ENCODE measurements at regions not wholly inside any gene's neighbourhood (a gene's known extent, or its start where the extent isn't known, plus 50 kb on each side); places are given as distances from the start of the nearest gene placed in this dataset.
A peak's percentile ranks its signal among the peaks of the same experiment; 100 is the strongest.

GRCh38 chr5:30197662-30198061, 995.8 kb upstream of the CDH6 start:
- H2AFZ ChIP-seq (ENCODE audit: low read length) = no peak overlapping the region

DNA sequence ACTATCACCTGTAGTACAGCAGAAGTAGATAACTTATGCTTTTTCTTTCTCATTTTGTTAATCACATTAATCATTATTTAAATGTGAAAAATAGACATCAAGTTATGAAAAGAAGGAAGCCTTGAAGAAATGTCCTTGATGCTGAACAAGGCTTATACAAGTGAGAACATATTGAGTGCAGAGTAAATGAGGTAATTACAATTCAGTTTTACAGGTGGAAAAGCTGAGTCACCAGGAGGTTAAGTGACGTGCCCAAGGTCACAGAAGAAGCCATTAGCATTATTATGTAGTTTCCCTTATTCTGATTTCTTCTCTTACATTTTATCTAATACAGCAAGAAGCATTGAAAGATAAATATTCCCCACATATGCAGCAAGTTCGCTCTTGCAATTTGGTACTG, 998.5 kb upstream of the CDH6 start:
- no peak for DNase-seq (ENCODE audit: insufficient read length, low spot score, missing footprints)
- no peak overlapping the region for H2AFZ ChIP-seq (ENCODE audit: low read length)
- no peaks in the 10 kb centered on the region for H3K4me1 ChIP-seq (ENCODE audit: insufficient read depth, low read length)
- H3K27ac ChIP-seq (ENCODE audit: low read depth, low read length) = no peak overlapping the region
- no peak for TF ChIP-seq CTCF (IDR thresholded peaks at IDR 0.05; ENCODE audit: extremely low read depth, low read depth, low read length)
- H3K4me2 ChIP-seq (ENCODE audit: insufficient read depth, low read length) = no peak overlapping the region
- H3K4me3 ChIP-seq (ENCODE audit: insufficient read depth, low read length) = no peak overlapping the region
- no peaks in the 10 kb centered on the region for H3K79me2 ChIP-seq (ENCODE audit: insufficient read depth, low read length)
- no peaks in the 10 kb centered on the region for H4K20me1 ChIP-seq (ENCODE audit: insufficient read depth, low read length)
- H3K27me3 ChIP-seq (ENCODE audit: insufficient read depth, low read length) = no peaks in the 10 kb centered on the region
- H3K36me3 ChIP-seq (ENCODE audit: insufficient read depth, low read length) = no peaks in the 10 kb centered on the region
- no peaks in the 10 kb centered on the region for H3K9me3 ChIP-seq (ENCODE audit: low read depth, low read length)

More at GRCh38 chr5:30197662-30198061, 995.8 kb upstream of the CDH6 start:
- Histone ChIP-seq H3K4me2 (ENCODE audit: insufficient read depth, low read length) (no peak overlapping the region), H3K36me3 (ENCODE audit: insufficient read depth, low read length) (no peaks in the 10 kb centered on the region), H3K9me3 (ENCODE audit: low read depth, low read length) (no peaks in the 10 kb centered on the region), H3K4me1 (ENCODE audit: insufficient read depth, low read length) (no peaks in the 10 kb centered on the region), H4K20me1 (ENCODE audit: insufficient read depth, low read length) (no peaks in the 10 kb centered on the region), H3K27ac (ENCODE audit: low read depth, low read length) (no peak overlapping the region), H3K27me3 (ENCODE audit: insufficient read depth, low read length) (no peaks in the 10 kb centered on the region), H3K79me2 (ENCODE audit: insufficient read depth, low read length) (no peaks in the 10 kb centered on the region), H3K4me3 (ENCODE audit: insufficient read depth, low read length) (no peak overlapping the region)
- TF ChIP-seq CTCF (IDR thresholded peaks at IDR 0.05; ENCODE audit: extremely low read depth, low read depth, low read length) = no peak
- no peak for DNase-seq (ENCODE audit: insufficient read length, low spot score, missing footprints)

GRCh38 chr5:30194595-30194994, 998.9 kb upstream of the CDH6 start:
- Histone ChIP-seq H3K79me2 (ENCODE audit: insufficient read depth, low read length) (no peaks in the 10 kb centered on the region), H3K27ac (ENCODE audit: low read depth, low read length) (no peak overlapping the region), H3K4me2 (ENCODE audit: insufficient read depth, low read length) (no peak overlapping the region), H3K4me3 (ENCODE audit: insufficient read depth, low read length) (no peak overlapping the region), H3K36me3 (ENCODE audit: insufficient read depth, low read length) (no peaks in the 10 kb centered on the region), H4K20me1 (ENCODE audit: insufficient read depth, low read length) (no peaks in the 10 kb centered on the region), H3K27me3 (ENCODE audit: insufficient read depth, low read length) (no peaks in the 10 kb centered on the region), H3K4me1 (ENCODE audit: insufficient read depth, low read length) (no peaks in the 10 kb centered on the region), H3K9me3 (ENCODE audit: low read depth, low read length) (no peaks in the 10 kb centered on the region), H2AFZ (ENCODE audit: low read length) (no peak overlapping the region)
- no peak for TF ChIP-seq CTCF (IDR thresholded peaks at IDR 0.05; ENCODE audit: extremely low read depth, low read depth, low read length)
- DNase-seq (ENCODE audit: insufficient read length, low spot score, missing footprints) = no peak

GRCh38 chr5:30183795-30184194, 1009.7 kb upstream of the CDH6 start:
- H3K4me1 ChIP-seq (ENCODE audit: insufficient read depth, low read length) = no peaks in the 10 kb centered on the region
- H3K36me3 ChIP-seq (ENCODE audit: insufficient read depth, low read length) = no peaks in the 10 kb centered on the region
- H3K27ac ChIP-seq (ENCODE audit: low read depth, low read length) = no peak overlapping the region
- H3K9me3 ChIP-seq (ENCODE audit: low read depth, low read length) = peaks cover 2% of the 10 kb centered on the region
- H3K79me2 ChIP-seq (ENCODE audit: insufficient read depth, low read length) = no peaks in the 10 kb centered on the region
- no peak for TF ChIP-seq CTCF (IDR thresholded peaks at IDR 0.05; ENCODE audit: extremely low read depth, low read depth, low read length)
- DNase-seq (ENCODE audit: insufficient read length, low spot score, missing footprints) = peak; percentile 3
- H3K4me2 ChIP-seq (ENCODE audit: insufficient read depth, low read length) = no peak overlapping the region
- H3K4me3 ChIP-seq (ENCODE audit: insufficient read depth, low read length) = no peak overlapping the region
- H2AFZ ChIP-seq (ENCODE audit: low read length) = no peak overlapping the region
- no peaks in the 10 kb centered on the region for H3K27me3 ChIP-seq (ENCODE audit: insufficient read depth, low read length)
- H4K20me1 ChIP-seq (ENCODE audit: insufficient read depth, low read length) = no peaks in the 10 kb centered on the region

Measured in osteoblast (primary cell).